ENCODE measurements at regions not wholly inside any gene's neighbourhood (a gene's known extent, or its start where the extent isn't known, plus 50 kb on each side); places are given as distances from the start of the nearest gene placed in this dataset.

DNA sequence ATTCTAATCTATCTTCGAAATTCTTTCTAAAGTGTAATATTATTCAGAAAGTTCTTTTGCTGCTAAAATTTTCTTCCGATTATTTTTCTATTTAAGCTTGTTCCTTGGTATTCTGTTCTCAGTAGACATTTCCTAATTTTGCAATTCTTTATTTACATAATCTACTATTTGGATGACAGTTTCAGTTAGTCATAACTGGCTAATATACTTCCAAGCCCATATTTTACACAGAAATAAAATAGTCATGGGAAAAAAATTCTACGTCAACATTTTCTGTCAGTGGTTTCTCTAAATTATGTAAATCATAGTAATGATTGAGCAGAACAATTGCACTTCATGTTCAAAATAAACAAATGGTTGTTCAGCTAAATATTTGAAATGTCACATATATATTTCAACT, 178.0 kb upstream of the ANKRD50 start:
- Histone ChIP-seq H3K4me1 (ENCODE audit: insufficient read depth) (no peaks in the 10 kb centered on the region), H3K9me3 (no peaks in the 10 kb centered on the region), H3K4me3 (no peak overlapping the region), H3K27ac (no peak overlapping the region), H3K36me3 (no peaks in the 10 kb centered on the region), H3K27me3 (no peaks in the 10 kb centered on the region)
- WGBS, 3 donors: 81 to 95% (median 91%) methylated on average over 3 of the region's 3 CpGs
- intact Hi-C loops (cut with DNase I): no loop called here
- no peak for TF ChIP-seq POLR2A (IDR thresholded peaks at IDR 0.05)
- TF ChIP-seq, protein P1, sequence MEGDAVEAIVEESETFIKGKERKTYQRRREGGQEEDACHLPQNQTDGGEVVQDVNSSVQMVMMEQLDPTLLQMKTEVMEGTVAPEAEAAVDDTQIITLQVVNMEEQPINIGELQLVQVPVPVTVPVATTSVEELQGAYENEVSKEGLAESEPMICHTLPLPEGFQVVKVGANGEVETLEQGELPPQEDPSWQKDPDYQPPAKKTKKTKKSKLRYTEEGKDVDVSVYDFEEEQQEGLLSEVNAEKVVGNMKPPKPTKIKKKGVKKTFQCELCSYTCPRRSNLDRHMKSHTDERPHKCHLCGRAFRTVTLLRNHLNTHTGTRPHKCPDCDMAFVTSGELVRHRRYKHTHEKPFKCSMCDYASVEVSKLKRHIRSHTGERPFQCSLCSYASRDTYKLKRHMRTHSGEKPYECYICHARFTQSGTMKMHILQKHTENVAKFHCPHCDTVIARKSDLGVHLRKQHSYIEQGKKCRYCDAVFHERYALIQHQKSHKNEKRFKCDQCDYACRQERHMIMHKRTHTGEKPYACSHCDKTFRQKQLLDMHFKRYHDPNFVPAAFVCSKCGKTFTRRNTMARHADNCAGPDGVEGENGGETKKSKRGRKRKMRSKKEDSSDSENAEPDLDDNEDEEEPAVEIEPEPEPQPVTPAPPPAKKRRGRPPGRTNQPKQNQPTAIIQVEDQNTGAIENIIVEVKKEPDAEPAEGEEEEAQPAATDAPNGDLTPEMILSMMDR (IDR thresholded peaks at IDR 0.05): no peak
- no peak for TF ChIP-seq EP300 (IDR thresholded peaks at IDR 0.05)
- no peak for DNase-seq

DNA sequence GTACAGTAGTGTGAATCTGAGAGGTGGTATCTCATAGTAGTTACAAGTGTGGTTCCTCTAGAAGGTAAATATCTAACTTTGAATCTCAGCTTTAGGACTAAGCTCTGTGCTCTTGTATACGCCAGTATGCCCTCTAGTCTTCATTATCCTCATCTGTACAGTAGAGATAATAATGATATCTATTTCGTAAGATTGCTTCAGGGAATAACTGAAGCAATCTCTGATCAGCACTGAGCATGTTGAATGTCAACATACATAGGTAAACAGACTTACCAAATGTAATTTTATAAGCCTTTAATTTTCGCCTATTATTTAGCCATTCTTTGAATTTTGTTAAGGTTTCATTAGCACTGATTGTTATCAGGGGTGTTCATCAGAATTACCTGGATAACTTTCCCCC, 175.2 kb upstream of the ANKRD50 start:
- WGBS, 3 donors: 94 to 99% (median 95%) methylated on average over 3 of the region's 3 CpGs

DNA sequence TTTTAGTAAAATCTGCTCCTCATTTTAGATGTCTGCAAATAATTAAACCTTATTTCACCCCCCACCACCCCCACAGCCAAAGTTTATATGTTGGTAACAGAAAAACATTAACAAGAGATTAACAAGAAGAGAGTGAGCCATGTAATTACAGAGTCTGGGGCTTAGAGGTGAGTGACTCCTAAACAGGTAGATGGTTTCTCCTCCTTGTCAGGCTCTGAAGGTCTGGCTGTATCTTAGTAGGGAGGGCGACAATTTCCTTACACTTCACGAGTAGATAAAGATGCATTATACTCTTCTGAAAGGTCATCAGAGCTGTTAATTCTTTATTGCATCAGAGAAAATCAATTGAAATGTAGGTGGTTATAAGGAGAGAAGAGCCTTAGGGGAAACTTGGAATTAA, 171.8 kb upstream of the ANKRD50 start:
- H3K4me3 ChIP-seq: no peak overlapping the region
- no peaks in the 10 kb centered on the region for H3K4me1 ChIP-seq (ENCODE audit: insufficient read depth)
- no peaks in the 10 kb centered on the region for H3K36me3 ChIP-seq
- intact Hi-C loops (cut with DNase I): no loop called here
- no peak overlapping the region for H3K27ac ChIP-seq
- TF ChIP-seq, protein P1 (IDR thresholded peaks at IDR 0.05): no peak
- no peak for TF ChIP-seq EP300 (IDR thresholded peaks at IDR 0.05)
- 90 to 96% (median 95%) methylated on average over 2 of the region's 2 CpGs for WGBS, 3 donors
- no peak for DNase-seq
- H3K9me3 ChIP-seq: no peaks in the 10 kb centered on the region
- H3K27me3 ChIP-seq: no peaks in the 10 kb centered on the region

More for the DNA sequence above, 175.2 kb upstream of the ANKRD50 start:
- intact Hi-C loops (cut with DNase I): no loop called here
- Histone ChIP-seq H3K36me3 (no peaks in the 10 kb centered on the region), H3K27ac (no peak overlapping the region), H3K27me3 (no peaks in the 10 kb centered on the region), H3K9me3 (no peaks in the 10 kb centered on the region), H3K4me3 (no peak overlapping the region), H3K4me1 (ENCODE audit: insufficient read depth) (no peaks in the 10 kb centered on the region)
- DNase-seq: no peak
- TF ChIP-seq, protein P1 (IDR thresholded peaks at IDR 0.05): no peak
- TF ChIP-seq EP300 (IDR thresholded peaks at IDR 0.05) (no peak), POLR2A (IDR thresholded peaks at IDR 0.05) (no peak)

DNA sequence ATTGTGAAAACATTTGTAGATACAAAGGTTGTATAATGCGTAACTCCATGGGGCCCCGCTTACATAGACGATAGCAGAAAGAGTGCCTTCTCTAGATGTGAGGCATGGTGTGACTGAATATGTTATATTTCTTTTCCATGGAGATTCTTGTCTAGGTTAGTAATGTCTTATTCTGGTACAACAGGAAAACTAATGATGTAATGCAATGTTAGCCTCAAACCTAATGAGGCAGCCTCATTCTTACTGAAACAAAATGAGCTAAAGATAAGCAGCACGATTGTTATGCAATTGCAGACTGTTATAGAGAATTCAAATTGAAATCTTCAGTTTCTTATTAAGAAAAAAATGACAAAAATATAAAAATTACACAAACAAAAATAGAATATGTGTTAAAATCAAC, 171.1 kb upstream of the ANKRD50 start:
- H3K9me3 ChIP-seq: no peaks in the 10 kb centered on the region
- intact Hi-C loops (cut with DNase I): no loop called here
- DNase-seq: no peak
- TF ChIP-seq EP300 (IDR thresholded peaks at IDR 0.05) (no peak), POLR2A (IDR thresholded peaks at IDR 0.05) (no peak)
- TF ChIP-seq, protein P1 (IDR thresholded peaks at IDR 0.05): no peak
- no peaks in the 10 kb centered on the region for H3K27me3 ChIP-seq
- H3K4me1 ChIP-seq (ENCODE audit: insufficient read depth): no peaks in the 10 kb centered on the region
- no peak overlapping the region for H3K27ac ChIP-seq
- WGBS, 3 donors: 73% methylated on average over 4 of the region's 4 CpGs
- no peak overlapping the region for H3K4me3 ChIP-seq
- H3K36me3 ChIP-seq: no peaks in the 10 kb centered on the region

DNA sequence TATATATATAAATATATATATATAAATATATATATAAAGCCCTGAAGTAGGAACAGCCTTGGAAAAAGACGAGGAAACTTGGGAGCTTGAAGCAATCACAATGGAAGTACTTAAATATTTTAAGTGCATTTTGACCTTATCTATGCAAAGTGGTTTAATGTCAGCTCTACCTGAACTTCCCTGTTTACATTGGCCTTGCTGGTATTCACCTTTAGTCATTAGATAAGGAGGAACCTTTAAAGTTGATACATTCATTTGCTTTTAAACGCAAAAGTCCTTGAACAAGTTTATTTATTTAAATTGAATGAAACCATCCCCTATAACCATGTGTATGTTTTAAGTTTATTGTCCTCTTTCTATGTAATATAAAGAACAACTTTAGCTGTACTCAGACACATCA, 166.7 kb upstream of the ANKRD50 start:
- intact Hi-C loops (cut with DNase I): no loop called here
- no peak for TF ChIP-seq EP300 (IDR thresholded peaks at IDR 0.05)
- no peak for TF ChIP-seq POLR2A (IDR thresholded peaks at IDR 0.05)
- TF ChIP-seq, protein P1 (IDR thresholded peaks at IDR 0.05): no peak
- Histone ChIP-seq H3K4me3 (no peak overlapping the region), H3K27me3 (no peaks in the 10 kb centered on the region), H3K36me3 (no peaks in the 10 kb centered on the region), H3K4me1 (ENCODE audit: insufficient read depth) (no peaks in the 10 kb centered on the region), H3K9me3 (no peaks in the 10 kb centered on the region), H3K27ac (no peak overlapping the region)
- WGBS, 3 donors: 82 to 95% (median 93%) methylated on average over 2 of the region's 2 CpGs
- no peak for DNase-seq
